ENCODE measurements at regions not wholly inside any gene's neighbourhood (a gene's known extent, or its start where the extent isn't known, plus 50 kb on each side); places are given as distances from the start of the nearest gene placed in this dataset.

GRCh38 chr9:96183751-96184150 lies 118.2 kb downstream of the HSD17B3 start:
- DNase-seq = no peak

GRCh38 chr9:96178153-96178552 lies 123.8 kb downstream of the HSD17B3 start:
- no peak for DNase-seq

- no peak for DNase-seq
Observed at GRCh38 chr9:96177719-96178028, 124.3 kb downstream of the HSD17B3 start.

- peak; percentile 26 for DNase-seq
Observed at GRCh38 chr9:96177005-96177718, 124.8 kb downstream of the HSD17B3 start.

GRCh38 chr9:96175796-96176195 lies 126.2 kb downstream of the HSD17B3 start:
- no peak for DNase-seq

GRCh38 chr9:96175001-96175400 lies 127.0 kb downstream of the HSD17B3 start:
- DNase-seq = no peak

- no peak for DNase-seq
Observed at GRCh38 chr9:96174371-96174770, 127.6 kb downstream of the HSD17B3 start.

GRCh38 chr9:96173640-96174039 lies 128.3 kb downstream of the HSD17B3 start:
- no peak for DNase-seq

- no peak for DNase-seq
Observed at GRCh38 chr9:96172797-96173196, 129.2 kb downstream of the HSD17B3 start.

GRCh38 chr9:96171728-96172127 lies 130.2 kb downstream of the HSD17B3 start:
- DNase-seq = no peak

GRCh38 chr9:96169901-96170300 lies 132.1 kb downstream of the HSD17B3 start:
- no peak for DNase-seq

- no peak for DNase-seq
Observed at GRCh38 chr9:96169484-96169883, 132.5 kb downstream of the HSD17B3 start.

- DNase-seq = no peak
Observed at GRCh38 chr9:96168882-96169281, 133.1 kb downstream of the HSD17B3 start.

- DNase-seq = no peak
Observed at GRCh38 chr9:96167011-96167410, 135.0 kb downstream of the HSD17B3 start.

GRCh38 chr9:96164268-96164683 lies 137.7 kb downstream of the HSD17B3 start:
- no peak for DNase-seq

GRCh38 chr9:96163712-96164111 lies 138.3 kb downstream of the HSD17B3 start:
- DNase-seq = no peak

GRCh38 chr9:96163161-96163560 lies 138.8 kb downstream of the HSD17B3 start:
- DNase-seq = no peak

- no peak for DNase-seq
Observed at GRCh38 chr9:96161819-96162218, 140.2 kb downstream of the HSD17B3 start.

GRCh38 chr9:96160866-96161265 lies 141.1 kb downstream of the HSD17B3 start:
- DNase-seq = no peak

GRCh38 chr9:96160168-96160567 lies 141.8 kb downstream of the HSD17B3 start:
- DNase-seq = no peak

- DNase-seq = no peak
Observed at GRCh38 chr9:96159596-96159995, 142.4 kb downstream of the HSD17B3 start.

- DNase-seq = no peak
Observed at GRCh38 chr9:96158909-96159575, 142.9 kb downstream of the HSD17B3 start.

GRCh38 chr9:96158147-96158546 lies 143.8 kb downstream of the HSD17B3 start:
- no peak for DNase-seq

GRCh38 chr9:96157675-96158074 lies 144.3 kb downstream of the HSD17B3 start:
- no peak for DNase-seq

All from NCI-H524 treated with DMSO at 0.1 percent for 48 hours (cell line).